Panc1 (cell line): ENCODE measurements at regions not wholly inside any gene's neighbourhood (a gene's known extent, or its start where the extent isn't known, plus 50 kb on each side); places are given as distances from the start of the nearest gene placed in this dataset.

Source experiments
- ATAC-seq: fragments of 200-7000 bp; cut with Tn5 transposase; 2 replicates; pipeline ENCODE4 v1.9.1; 2020; ENCODE audit warnings: mild to moderate bottlenecking, moderate library complexity
- BruUV-seq: library from RNA; stranded (reverse); fragments of 400-500 nt; replicated peaks from 2 replicates; lab custom pipeline; 2021; lab: Mats Ljungman, UMichigan
- CTCF ChIA-PET: fragments of 300-600 bp; sonication (Branson Sonifier 250); formaldehyde crosslinking; loops from one replicate; lab custom pipeline; 2022; ENCODE audit warnings: antibody characterized with exemption; lab: Charles Lee
- POLR2A ChIA-PET: fragments of 300-600 bp; sonication (Branson Sonifier 250); formaldehyde crosslinking; loops from one replicate; lab custom pipeline; 2022; ENCODE audit warnings: antibody characterized with exemption; lab: Charles Lee
- DNase-seq: peaks from one replicate; pipeline ENCODE4 v3.0.0-alpha.2; 2010; ENCODE audit warnings: low read depth, low spot score
- H3K27ac ChIP-seq: 2 replicates; pipeline ENCODE4 v1.5.1; 2011; ENCODE audit warnings: mild to moderate bottlenecking, low read length, inconsistent platforms
- H3K27me3 ChIP-seq: fragments of 200-500 bp; sonication (Bioruptor generic); 2 replicates; pipeline ENCODE4 v1.6.0; 2014; ENCODE audit warnings: low read length, inconsistent platforms; ENCODE audit not compliant: control insufficient read depth, insufficient read depth
- H3K36me3 ChIP-seq: fragments of 200-500 bp; sonication (Bioruptor generic); 2 replicates; pipeline ENCODE4 v1.5.1; 2014; ENCODE audit warnings: inconsistent platforms, mild to moderate bottlenecking, low read length, moderate library complexity; ENCODE audit not compliant: control insufficient read depth, insufficient read depth
- H3K4me1 ChIP-seq: 2 replicates; pipeline ENCODE4 v1.5.1; 2011; ENCODE audit warnings: inconsistent platforms, mild to moderate bottlenecking, low read length, moderate library complexity; ENCODE audit not compliant: control insufficient read depth, insufficient read depth
- H3K4me3 ChIP-seq, 2 experiments: 2 replicates each; pipeline ENCODE4 v1.5.1; 2011 to 2012; ENCODE audit warnings: low read depth in 2 of 2, low read length in 2 of 2, mild to moderate bottlenecking in 2 of 2, inconsistent platforms in 1 of 2, moderate library complexity in 1 of 2
- H3K9me3 ChIP-seq: fragments of 200-500 bp; sonication (Bioruptor generic); 2 replicates; pipeline ENCODE4 v1.5.1; 2014; ENCODE audit warnings: low read depth, mild to moderate bottlenecking, inconsistent platforms, low read length, moderate library complexity; ENCODE audit not compliant: control insufficient read depth, insufficient read depth
- CTCF ChIP-seq: fragments of 450-650 bp; IDR thresholded peaks from 2 replicates; pipeline ENCODE4 v1.5.1; 2017; ENCODE audit warnings: mild to moderate bottlenecking
- POLR2AphosphoS5 ChIP-seq: IDR thresholded peaks from 2 replicates; pipeline ENCODE4 v1.6.1; 2012; ENCODE audit warnings: mild to moderate bottlenecking, low read depth, low read length, moderate library complexity
- REST ChIP-seq, 2 experiments: IDR thresholded peaks; 2 replicates each; pipeline ENCODE4 v1.6.1; 2011 to 2012; ENCODE audit warnings: low read depth in 2 of 2, control low read depth in 1 of 2, low read length in 1 of 2, mild to moderate bottlenecking in 1 of 2, moderate library complexity in 1 of 2; ENCODE audit not compliant: insufficient read depth in 1 of 2
- SIN3A ChIP-seq: IDR thresholded peaks from 2 replicates; pipeline ENCODE4 v1.6.1; 2012; ENCODE audit warnings: low read depth, mild to moderate bottlenecking, low read length, moderate library complexity, borderline replicate concordance; ENCODE audit not compliant: insufficient read depth
- TCF7L2 ChIP-seq: IDR thresholded peaks from 2 replicates; pipeline ENCODE4 v1.6.1; 2011; ENCODE audit warnings: mild to moderate bottlenecking, low read depth, low read length, inconsistent platforms
- in situ Hi-C: cut with HindIII; loops from 2 replicates; pipeline ENCODE4 v1.10.0; 2016; ENCODE audit warnings: low sequenced_read_pairs, low pct_unique_long_range_greater_than_20kb
- intact Hi-C: fragments of 100-400 bp; cut with micrococcal nuclease; formaldehyde crosslinking; loops from one replicate; pipeline ENCODE4 v1.10.0; 2022; ENCODE audit not compliant: unreplicated experiment

GRCh38 chr3:59137415-59137814 is 87.6 kb upstream of the CFAP20DC start:
- POLR2A ChIA-PET, result no interaction called here
- H3K27me3 ChIP-seq, result no peaks in the 10 kb centered on the region
- H3K4me3 ChIP-seq, result no peak overlapping the region
- CTCF ChIA-PET, result no interaction called here
- H3K4me1 ChIP-seq, result no peaks in the 10 kb centered on the region
- H3K36me3 ChIP-seq, result no peaks in the 10 kb centered on the region
- no TSS peak for BruUV-seq
- no peak for TF ChIP-seq TCF7L2
- no peak for TF ChIP-seq CTCF
- no peak for TF ChIP-seq REST (IDR thresholded peaks at IDR 0.05; ENCODE audit: insufficient read depth in 1 of 2, low read depth in 2 of 2, low read length in 1 of 2)
- TF ChIP-seq POLR2AphosphoS5, result no peak
- no peak for TF ChIP-seq SIN3A
- in situ Hi-C loops (no loop called here), intact Hi-C loops (no loop called here)
- no peaks in the 10 kb centered on the region for H3K9me3 ChIP-seq
- DNase-seq (no peak), ATAC-seq (no peak)
- no peak overlapping the region for H3K27ac ChIP-seq

- DNase-seq (no peak), ATAC-seq (no peak)
- TF ChIP-seq POLR2AphosphoS5 (no peak), SIN3A (no peak), CTCF (no peak), TCF7L2 (no peak), REST (IDR thresholded peaks at IDR 0.05; ENCODE audit: insufficient read depth in 1 of 2, low read depth in 2 of 2, low read length in 1 of 2) (no peak)
- no TSS peak for BruUV-seq
- ChIA-PET CTCF (no interaction called here), POLR2A (no interaction called here)
- no peaks in the 10 kb centered on the region for H3K27me3 ChIP-seq
- in situ Hi-C loops (no loop called here), intact Hi-C loops (no loop called here)
- H3K4me1 ChIP-seq, result no peaks in the 10 kb centered on the region
- no peak overlapping the region for H3K27ac ChIP-seq
- H3K36me3 ChIP-seq, result no peaks in the 10 kb centered on the region
- H3K9me3 ChIP-seq, result no peaks in the 10 kb centered on the region
- H3K4me3 ChIP-seq, result no peak overlapping the region
Observed at GRCh38 chr3:59136081-59136480, 86.3 kb upstream of the CFAP20DC start.
